ENCODE measurements at regions not wholly inside any gene's neighbourhood (a gene's known extent, or its start where the extent isn't known, plus 50 kb on each side); places are given as distances from the start of the nearest gene placed in this dataset.

- H3K27me3 ChIP-seq (ENCODE audit: insufficient read depth, low read length, poor library complexity): no peaks in the 10 kb centered on the region
- no peaks in the 10 kb centered on the region for H3K4me1 ChIP-seq (ENCODE audit: insufficient read depth, low read length)
- H3K9ac ChIP-seq (ENCODE audit: low read depth, low read length): no peak overlapping the region
- H3K36me3 ChIP-seq (ENCODE audit: insufficient read depth, low read length): no peaks in the 10 kb centered on the region
- no peaks in the 10 kb centered on the region for H3K79me2 ChIP-seq (ENCODE audit: insufficient read depth, low read length)
- H3K27ac ChIP-seq (ENCODE audit: low read length): no peak overlapping the region
- DNase-seq (no peak), ATAC-seq (ENCODE audit: insufficient read depth, low read depth) (no peak)
- H3K9me3 ChIP-seq (ENCODE audit: insufficient read depth, low read length, severe bottlenecking): no peaks in the 10 kb centered on the region
- H3K4me2 ChIP-seq (ENCODE audit: insufficient read depth, low read length): no peak overlapping the region
- H2AFZ ChIP-seq (ENCODE audit: low read depth, low read length): no peak overlapping the region
- no peaks in the 10 kb centered on the region for H4K20me1 ChIP-seq (ENCODE audit: insufficient read depth, low read length)
- H3K4me3 ChIP-seq (ENCODE audit: low read depth in 1 of 2, low read length in 2 of 2): no peak overlapping the region
- TF ChIP-seq EZH2 (IDR thresholded peaks at IDR 0.05; ENCODE audit: borderline replicate concordance, low read depth, low read length, severe bottlenecking): no peak
- TF ChIP-seq CTCF (IDR thresholded peaks at IDR 0.05; ENCODE audit: borderline replicate concordance, extremely low read depth, low read length, poor library complexity, severe bottlenecking): no peak
These were observed 178.4 kb upstream of the CDIN1 start for GRCh38 chr15:36400936-36401585.

GRCh38 chr15:36401586-36401966 lies 177.8 kb upstream of the CDIN1 start:
- Histone ChIP-seq H4K20me1 (ENCODE audit: insufficient read depth, low read length) (no peaks in the 10 kb centered on the region), H3K9ac (ENCODE audit: low read depth, low read length) (no peak overlapping the region), H3K4me1 (ENCODE audit: insufficient read depth, low read length) (no peaks in the 10 kb centered on the region), H3K9me3 (ENCODE audit: insufficient read depth, low read length, severe bottlenecking) (no peaks in the 10 kb centered on the region), H2AFZ (ENCODE audit: low read depth, low read length) (no peak overlapping the region), H3K27me3 (ENCODE audit: insufficient read depth, low read length, poor library complexity) (no peaks in the 10 kb centered on the region), H3K4me2 (ENCODE audit: insufficient read depth, low read length) (no peak overlapping the region), H3K27ac (ENCODE audit: low read length) (no peak overlapping the region), H3K36me3 (ENCODE audit: insufficient read depth, low read length) (no peaks in the 10 kb centered on the region), H3K79me2 (ENCODE audit: insufficient read depth, low read length) (no peaks in the 10 kb centered on the region), H3K4me3 (ENCODE audit: low read depth in 1 of 2, low read length in 2 of 2) (no peak overlapping the region)
- DNase-seq: no peak
- no peak for TF ChIP-seq CTCF (IDR thresholded peaks at IDR 0.05; ENCODE audit: borderline replicate concordance, extremely low read depth, low read length, poor library complexity, severe bottlenecking)
- no peak for TF ChIP-seq EZH2 (IDR thresholded peaks at IDR 0.05; ENCODE audit: borderline replicate concordance, low read depth, low read length, severe bottlenecking)
- ATAC-seq (ENCODE audit: insufficient read depth, low read depth): no peak

- H3K27me3 ChIP-seq (ENCODE audit: insufficient read depth, low read length, poor library complexity): no peaks in the 10 kb centered on the region
- no peak overlapping the region for H3K27ac ChIP-seq (ENCODE audit: low read length)
- H3K36me3 ChIP-seq (ENCODE audit: insufficient read depth, low read length): no peaks in the 10 kb centered on the region
- H3K9me3 ChIP-seq (ENCODE audit: insufficient read depth, low read length, severe bottlenecking): no peaks in the 10 kb centered on the region
- H3K4me1 ChIP-seq (ENCODE audit: insufficient read depth, low read length): no peaks in the 10 kb centered on the region
- no peak for ATAC-seq (ENCODE audit: insufficient read depth, low read depth)
- no peak overlapping the region for H3K9ac ChIP-seq (ENCODE audit: low read depth, low read length)
- H2AFZ ChIP-seq (ENCODE audit: low read depth, low read length): no peak overlapping the region
- no peaks in the 10 kb centered on the region for H3K79me2 ChIP-seq (ENCODE audit: insufficient read depth, low read length)
- no peak overlapping the region for H3K4me2 ChIP-seq (ENCODE audit: insufficient read depth, low read length)
- no peak for DNase-seq
- no peak overlapping the region for H3K4me3 ChIP-seq (ENCODE audit: low read depth in 1 of 2, low read length in 2 of 2)
- H4K20me1 ChIP-seq (ENCODE audit: insufficient read depth, low read length): no peaks in the 10 kb centered on the region
- no peak for TF ChIP-seq CTCF (IDR thresholded peaks at IDR 0.05; ENCODE audit: borderline replicate concordance, extremely low read depth, low read length, poor library complexity, severe bottlenecking)
- no peak for TF ChIP-seq EZH2 (IDR thresholded peaks at IDR 0.05; ENCODE audit: borderline replicate concordance, low read depth, low read length, severe bottlenecking)
These were observed 176.1 kb upstream of the CDIN1 start for GRCh38 chr15:36403351-36403750.

Measured in DND-41 (cell line).